C4-2B (cell line): ENCODE measurements at regions not wholly inside any gene's neighbourhood (a gene's known extent, or its start where the extent isn't known, plus 50 kb on each side); places are given as distances from the start of the nearest gene placed in this dataset.

Experiments used
- ZFX ChIP-seq: fragments of 450-650 bp; IDR thresholded peaks from 2 replicates; pipeline ENCODE4 v1.6.1; 2017
- TF ChIP-seq, protein P1 (sequence below): fragments of 450-650 bp; conservative IDR thresholded peaks from 2 replicates; pipeline ENCODE4 v1.5.1; 2017; ENCODE audit warnings: mild to moderate bottlenecking

DNA sequence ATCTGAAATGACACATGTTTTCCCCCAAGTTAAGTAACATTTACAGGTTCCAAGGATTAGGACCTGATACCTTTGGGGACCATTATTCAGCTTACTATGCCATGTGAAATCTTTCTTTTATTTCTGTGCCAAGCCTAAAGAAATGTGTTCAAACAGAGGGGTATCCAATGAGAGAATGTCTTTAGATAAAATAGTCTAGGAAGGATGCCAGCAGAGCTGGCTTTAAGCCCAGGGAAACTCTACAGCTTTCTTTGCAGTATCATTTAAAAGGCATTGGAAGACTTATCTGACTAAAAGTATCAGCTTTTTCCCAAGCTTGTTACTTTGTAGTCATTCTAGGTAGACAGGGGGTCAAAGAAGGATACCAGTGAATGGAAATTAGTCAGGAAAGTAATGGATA lies 860.4 kb downstream of the PLA2G4A start:
- TF ChIP-seq, protein P1, sequence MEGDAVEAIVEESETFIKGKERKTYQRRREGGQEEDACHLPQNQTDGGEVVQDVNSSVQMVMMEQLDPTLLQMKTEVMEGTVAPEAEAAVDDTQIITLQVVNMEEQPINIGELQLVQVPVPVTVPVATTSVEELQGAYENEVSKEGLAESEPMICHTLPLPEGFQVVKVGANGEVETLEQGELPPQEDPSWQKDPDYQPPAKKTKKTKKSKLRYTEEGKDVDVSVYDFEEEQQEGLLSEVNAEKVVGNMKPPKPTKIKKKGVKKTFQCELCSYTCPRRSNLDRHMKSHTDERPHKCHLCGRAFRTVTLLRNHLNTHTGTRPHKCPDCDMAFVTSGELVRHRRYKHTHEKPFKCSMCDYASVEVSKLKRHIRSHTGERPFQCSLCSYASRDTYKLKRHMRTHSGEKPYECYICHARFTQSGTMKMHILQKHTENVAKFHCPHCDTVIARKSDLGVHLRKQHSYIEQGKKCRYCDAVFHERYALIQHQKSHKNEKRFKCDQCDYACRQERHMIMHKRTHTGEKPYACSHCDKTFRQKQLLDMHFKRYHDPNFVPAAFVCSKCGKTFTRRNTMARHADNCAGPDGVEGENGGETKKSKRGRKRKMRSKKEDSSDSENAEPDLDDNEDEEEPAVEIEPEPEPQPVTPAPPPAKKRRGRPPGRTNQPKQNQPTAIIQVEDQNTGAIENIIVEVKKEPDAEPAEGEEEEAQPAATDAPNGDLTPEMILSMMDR: no peak
- no peak for TF ChIP-seq ZFX
